ENCODE measurements at regions not wholly inside any gene's neighbourhood (a gene's known extent, or its start where the extent isn't known, plus 50 kb on each side); places are given as distances from the start of the nearest gene placed in this dataset.

DNA sequence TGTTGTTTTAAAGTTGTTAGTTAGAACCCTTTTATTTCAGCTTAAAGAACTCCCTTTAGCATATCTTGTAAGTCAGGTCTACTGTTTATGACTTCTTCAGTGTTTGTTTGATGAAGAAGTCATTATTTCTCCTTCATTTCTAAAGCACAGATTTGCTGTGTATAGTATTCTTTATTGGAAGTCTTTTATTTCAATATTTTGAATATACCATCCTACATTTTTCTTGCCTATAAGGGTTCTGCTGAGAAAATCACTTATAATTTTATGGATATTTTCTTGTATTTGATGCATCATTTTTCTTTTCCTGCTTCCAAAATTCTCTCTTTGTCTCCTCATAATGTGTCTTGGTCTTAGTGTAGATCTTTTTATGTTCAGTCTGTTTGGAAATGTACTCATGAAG, 134.5 kb downstream of the CPXCR1 start:
- TF ChIP-seq ZFX (IDR thresholded peaks at IDR 0.05; ENCODE audit: borderline replicate concordance): no peak
- TF ChIP-seq, protein P1, sequence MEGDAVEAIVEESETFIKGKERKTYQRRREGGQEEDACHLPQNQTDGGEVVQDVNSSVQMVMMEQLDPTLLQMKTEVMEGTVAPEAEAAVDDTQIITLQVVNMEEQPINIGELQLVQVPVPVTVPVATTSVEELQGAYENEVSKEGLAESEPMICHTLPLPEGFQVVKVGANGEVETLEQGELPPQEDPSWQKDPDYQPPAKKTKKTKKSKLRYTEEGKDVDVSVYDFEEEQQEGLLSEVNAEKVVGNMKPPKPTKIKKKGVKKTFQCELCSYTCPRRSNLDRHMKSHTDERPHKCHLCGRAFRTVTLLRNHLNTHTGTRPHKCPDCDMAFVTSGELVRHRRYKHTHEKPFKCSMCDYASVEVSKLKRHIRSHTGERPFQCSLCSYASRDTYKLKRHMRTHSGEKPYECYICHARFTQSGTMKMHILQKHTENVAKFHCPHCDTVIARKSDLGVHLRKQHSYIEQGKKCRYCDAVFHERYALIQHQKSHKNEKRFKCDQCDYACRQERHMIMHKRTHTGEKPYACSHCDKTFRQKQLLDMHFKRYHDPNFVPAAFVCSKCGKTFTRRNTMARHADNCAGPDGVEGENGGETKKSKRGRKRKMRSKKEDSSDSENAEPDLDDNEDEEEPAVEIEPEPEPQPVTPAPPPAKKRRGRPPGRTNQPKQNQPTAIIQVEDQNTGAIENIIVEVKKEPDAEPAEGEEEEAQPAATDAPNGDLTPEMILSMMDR (IDR thresholded peaks at IDR 0.05): no peak
- no peak overlapping the region for H3K27ac ChIP-seq

- H3K27ac ChIP-seq: no peak overlapping the region
- TF ChIP-seq, protein P1 (IDR thresholded peaks at IDR 0.05): no peak
- TF ChIP-seq ZFX (IDR thresholded peaks at IDR 0.05; ENCODE audit: borderline replicate concordance): no peak
Measured at GRCh38 chrX:88883200-88883599, 136.2 kb downstream of the CPXCR1 start.

GRCh38 chrX:88886908-88887307, 139.9 kb downstream of the CPXCR1 start:
- H3K27ac ChIP-seq: peak overlapping the region; percentile 81
- TF ChIP-seq ZFX (IDR thresholded peaks at IDR 0.05; ENCODE audit: borderline replicate concordance): no peak
- TF ChIP-seq, protein P1 (IDR thresholded peaks at IDR 0.05): no peak

DNA sequence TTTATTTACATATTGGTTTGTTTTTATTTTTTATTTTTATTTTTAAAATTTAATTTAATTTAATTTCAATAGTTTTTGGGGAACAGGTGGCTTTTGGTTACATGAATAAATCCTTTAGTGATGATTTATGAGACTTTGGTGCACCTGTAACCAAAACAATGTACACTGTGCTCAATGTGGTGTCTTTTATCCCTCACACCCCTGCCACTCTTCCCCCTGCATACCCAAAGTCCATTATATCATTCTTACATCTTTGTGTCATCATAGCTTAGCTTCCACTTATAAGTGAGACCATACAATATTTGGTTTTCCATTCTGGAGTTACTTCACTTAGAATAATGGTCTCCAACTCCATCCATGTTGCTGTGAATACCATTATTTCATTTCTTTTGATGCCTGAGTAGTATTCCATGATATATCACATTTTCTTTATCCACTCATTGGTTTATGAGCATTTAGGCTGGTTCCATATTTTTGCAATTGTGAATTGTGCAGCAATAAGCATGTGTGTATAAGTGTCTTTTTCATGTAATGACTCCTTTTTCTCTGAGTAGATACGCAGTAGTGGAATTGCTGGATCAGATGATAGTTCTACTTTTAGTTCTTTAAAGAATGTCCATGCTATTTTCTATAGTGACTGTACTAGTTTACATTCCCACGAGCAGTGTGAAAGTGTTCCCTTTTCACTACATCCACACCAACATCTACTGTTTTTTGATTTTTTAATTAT, 157.1 kb downstream of the CPXCR1 start:
- no peak for TF ChIP-seq ZFX (IDR thresholded peaks at IDR 0.05; ENCODE audit: borderline replicate concordance)
- TF ChIP-seq, protein P1 (IDR thresholded peaks at IDR 0.05): no peak

DNA sequence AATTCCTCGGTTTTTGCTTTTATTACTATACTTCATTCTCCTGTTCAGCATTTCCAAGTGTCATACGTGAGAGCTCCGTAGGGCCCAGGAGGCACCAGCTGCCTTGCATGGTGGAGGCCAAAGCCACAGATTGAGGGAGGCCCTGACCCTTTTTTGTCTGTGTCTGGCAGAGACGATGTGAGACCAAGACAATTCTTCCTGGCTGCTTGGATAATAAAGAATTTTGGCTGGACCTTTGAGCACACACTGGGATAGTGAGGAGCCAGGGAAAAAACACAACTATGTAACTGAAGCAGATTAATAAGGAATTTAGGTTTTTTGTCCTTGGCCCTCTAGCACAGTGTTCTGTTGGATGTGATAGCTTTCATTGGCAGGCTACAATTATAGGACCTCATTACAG, 161.0 kb downstream of the CPXCR1 start:
- TF ChIP-seq, protein P1 (IDR thresholded peaks at IDR 0.05): no peak
- TF ChIP-seq ZFX (IDR thresholded peaks at IDR 0.05; ENCODE audit: borderline replicate concordance): no peak
- no peak overlapping the region for H3K27ac ChIP-seq

More for the DNA sequence above, 157.1 kb downstream of the CPXCR1 start:
- no peak overlapping the region for H3K27ac ChIP-seq

DNA sequence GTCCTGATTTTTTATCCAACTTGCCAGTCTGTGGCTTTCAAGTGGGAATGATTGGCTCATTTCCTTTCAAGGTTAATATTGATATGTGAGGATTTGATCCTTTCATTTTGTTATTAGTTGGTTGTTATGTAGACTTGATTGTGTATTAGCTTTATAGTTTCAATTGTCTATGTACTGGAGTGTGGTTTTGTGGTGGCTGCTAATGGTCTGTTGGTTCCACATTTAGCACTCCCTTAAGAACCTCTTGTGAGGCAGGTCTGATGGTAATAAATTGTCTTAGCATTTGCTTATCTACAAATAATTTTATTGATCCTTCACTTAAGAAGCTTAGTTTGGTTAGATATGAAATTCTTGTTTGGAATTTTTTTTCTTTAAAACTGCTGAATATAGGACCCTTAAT, 190.6 kb downstream of the CPXCR1 start:
- no peak overlapping the region for H3K27ac ChIP-seq
- no peak for TF ChIP-seq ZFX (IDR thresholded peaks at IDR 0.05; ENCODE audit: borderline replicate concordance)
- TF ChIP-seq, protein P1 (IDR thresholded peaks at IDR 0.05): no peak

DNA sequence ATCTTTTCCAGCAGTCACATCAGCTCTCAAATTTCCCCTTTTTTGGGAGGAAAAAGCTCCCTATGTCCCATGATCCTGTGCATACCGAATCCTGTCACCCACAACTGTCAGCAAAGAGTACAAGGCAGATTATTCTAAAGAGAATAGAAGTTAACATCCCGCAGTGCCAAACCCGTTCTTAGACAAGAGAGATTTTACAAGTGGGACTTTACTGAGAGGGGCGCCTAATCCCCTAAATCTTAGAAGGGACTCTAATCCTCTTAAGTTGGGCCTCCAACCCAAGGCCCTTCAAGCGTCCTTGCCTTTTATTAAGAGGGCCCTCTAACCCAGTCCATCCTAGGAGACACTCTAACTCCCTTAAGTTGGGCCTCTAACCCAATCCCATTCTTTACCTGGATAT, 193.9 kb downstream of the CPXCR1 start:
- TF ChIP-seq ZFX (IDR thresholded peaks at IDR 0.05; ENCODE audit: borderline replicate concordance): no peak
- TF ChIP-seq, protein P1 (IDR thresholded peaks at IDR 0.05): no peak
- H3K27ac ChIP-seq: no peak overlapping the region

Data from 22Rv1 (cell line).